CD4-positive, alpha-beta T cell treated with Interleukin-17A for 4 hours (primary cell): ENCODE measurements at regions not wholly inside any gene's neighbourhood (a gene's known extent, or its start where the extent isn't known, plus 50 kb on each side); places are given as distances from the start of the nearest gene placed in this dataset.

ENCODE experiments used
- DNase-seq: peaks from one replicate; pipeline ENCODE4 v3.0.0-alpha.2; 2020; ENCODE audit warnings: mixed read lengths

- DNase-seq: no peak
Measured at GRCh38 chr20:39431091-39431880, 469.1 kb downstream of the DHX35 start.

GRCh38 chr20:39429726-39430125, 467.6 kb downstream of the DHX35 start:
- no peak for DNase-seq

DNA sequence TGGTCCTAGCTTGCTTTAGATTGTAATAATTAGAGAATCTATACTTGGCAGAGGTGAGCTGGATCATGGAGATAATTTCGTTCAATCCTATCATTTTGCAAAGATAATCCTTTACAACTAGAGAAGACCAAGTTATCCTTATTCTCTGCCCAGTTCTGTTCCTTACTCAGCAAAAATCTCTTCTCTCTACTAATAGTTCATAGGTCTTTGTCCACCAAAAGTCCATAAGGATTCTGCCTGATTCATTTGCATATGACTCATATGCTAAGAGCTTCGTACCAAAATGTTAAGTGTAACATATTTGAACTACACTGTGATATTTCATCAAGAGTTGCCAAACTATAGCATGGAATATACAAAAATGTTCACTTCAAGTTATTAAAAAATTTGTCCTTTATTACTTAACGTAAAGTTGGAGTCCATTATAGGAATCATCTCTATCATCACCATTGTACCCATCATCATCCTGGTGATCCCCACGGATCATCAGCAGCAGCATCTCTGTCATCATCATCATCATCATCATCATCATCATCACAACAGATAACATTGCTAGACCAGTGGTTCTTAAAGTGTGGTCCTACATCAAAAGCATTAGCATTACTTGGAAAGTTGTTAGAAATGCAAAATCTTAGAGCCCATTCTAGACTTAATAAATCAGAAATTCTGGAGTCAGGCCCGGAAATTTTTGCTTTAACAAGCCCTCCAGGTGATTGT, 463.0 kb downstream of the DHX35 start:
- no peak for DNase-seq

- DNase-seq: no peak
Measured at GRCh38 chr20:39421571-39422105, 459.5 kb downstream of the DHX35 start.

- DNase-seq: no peak
Measured at GRCh38 chr20:39412091-39412490, 449.9 kb downstream of the DHX35 start.

GRCh38 chr20:39399463-39399862, 437.3 kb downstream of the DHX35 start:
- no peak for DNase-seq

- no peak for DNase-seq
Measured at GRCh38 chr20:39398656-39399055, 436.5 kb downstream of the DHX35 start.

DNA sequence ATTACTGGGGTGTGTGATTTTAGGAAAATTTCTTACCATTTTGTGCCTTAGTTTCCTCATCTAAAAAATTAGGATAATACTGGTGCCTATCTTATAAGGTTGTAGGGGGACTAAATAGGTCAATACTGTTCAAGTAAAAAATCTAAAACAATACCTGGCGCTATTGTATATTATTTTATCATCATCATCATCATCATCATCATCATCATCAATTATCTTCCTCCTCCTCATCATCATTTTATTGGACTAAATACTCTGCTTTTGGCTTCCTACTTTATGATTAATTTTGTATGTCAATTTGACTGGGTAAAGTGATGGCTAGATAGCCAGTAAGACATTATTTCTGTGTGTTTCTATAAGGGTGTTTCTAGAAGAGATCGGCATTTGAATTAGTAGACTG, 435.5 kb downstream of the DHX35 start:
- no peak for DNase-seq

GRCh38 chr20:39395478-39396291, 433.5 kb downstream of the DHX35 start:
- no peak for DNase-seq

- DNase-seq: no peak
Measured at GRCh38 chr20:39394461-39394860, 432.3 kb downstream of the DHX35 start.

GRCh38 chr20:39390186-39390585, 428.0 kb downstream of the DHX35 start:
- no peak for DNase-seq

DNA sequence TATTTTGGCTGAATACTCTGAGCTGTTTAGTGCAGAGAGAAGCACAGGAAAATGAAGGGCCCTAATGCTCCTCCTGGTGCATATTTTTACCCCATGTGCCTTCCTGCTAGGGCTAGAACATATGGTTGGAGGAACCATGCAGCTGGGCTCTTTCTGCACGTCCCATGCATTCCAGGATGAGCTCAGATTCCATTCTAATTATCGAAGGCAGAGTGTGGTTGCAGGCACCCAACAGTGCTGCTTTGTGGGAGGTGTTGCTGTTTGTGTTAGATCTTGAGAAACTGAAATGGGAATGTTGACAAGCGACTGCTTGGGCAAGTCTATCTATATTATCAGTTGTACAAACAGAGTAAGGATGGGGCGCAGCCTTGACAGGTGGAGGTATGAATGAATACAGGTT, 419.5 kb downstream of the DHX35 start:
- no peak for DNase-seq

DNA sequence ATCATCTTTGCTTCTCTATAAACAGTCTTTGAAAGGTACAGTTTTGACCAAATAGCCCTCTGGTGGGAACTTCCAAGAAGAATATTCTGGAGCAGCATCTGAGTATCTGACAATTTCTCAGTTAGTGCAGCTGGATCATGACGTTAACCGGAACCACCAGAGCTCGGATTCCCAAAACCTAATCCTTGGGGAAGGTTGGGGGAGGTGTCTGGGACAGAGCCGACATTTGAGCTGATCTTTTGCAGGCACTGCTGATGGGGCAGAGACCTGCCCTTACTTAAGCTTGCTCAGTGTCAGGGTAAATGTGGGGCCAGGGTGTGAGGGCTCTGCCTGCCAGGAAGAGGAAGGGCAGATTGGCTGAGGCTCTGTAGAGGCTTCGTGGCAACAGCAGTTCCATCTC, 416.6 kb downstream of the DHX35 start:
- DNase-seq: no peak

DNA sequence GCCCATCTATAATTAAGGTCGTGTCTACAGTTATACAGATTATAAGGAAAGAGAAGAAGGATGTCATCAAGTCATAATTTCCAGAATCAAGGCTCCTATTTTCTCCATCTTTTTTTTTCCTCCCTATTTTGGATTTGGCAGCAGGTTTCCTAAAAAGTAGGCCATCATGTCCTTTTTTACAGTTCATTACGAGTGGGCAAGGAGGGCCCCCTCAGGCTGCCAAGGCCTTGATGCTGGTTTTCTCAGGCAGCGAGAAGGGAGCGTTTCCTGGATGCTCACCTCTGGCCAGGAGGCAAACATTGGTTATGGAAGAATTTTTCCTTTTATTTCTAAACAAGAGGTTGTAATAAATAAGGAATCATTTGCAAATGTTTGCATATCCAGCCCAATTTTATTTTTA, 414.6 kb downstream of the DHX35 start:
- DNase-seq: no peak

DNA sequence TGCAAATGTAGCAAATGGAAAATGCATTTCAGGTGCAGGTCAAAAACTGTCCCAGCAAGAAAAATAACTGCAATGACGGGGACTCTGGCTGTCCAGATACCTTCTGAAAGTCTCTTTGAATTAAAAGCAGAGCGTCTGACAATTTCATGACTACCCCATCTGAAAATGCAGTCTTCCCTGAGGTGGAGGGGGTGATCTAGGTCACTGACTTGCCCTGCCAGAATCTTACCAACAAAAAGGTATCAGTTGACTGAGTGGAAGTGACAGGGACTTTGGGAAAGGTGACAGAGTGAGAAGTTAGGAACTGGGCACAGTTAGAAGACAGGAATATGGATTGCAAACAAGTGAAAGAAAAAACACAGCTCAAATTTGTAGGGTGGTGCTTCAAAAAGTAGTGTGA, 402.2 kb downstream of the DHX35 start:
- DNase-seq: no peak

GRCh38 chr20:39359981-39360620, 398.0 kb downstream of the DHX35 start:
- no peak for DNase-seq

GRCh38 chr20:39358052-39358451, 395.9 kb downstream of the DHX35 start:
- DNase-seq: no peak

DNA sequence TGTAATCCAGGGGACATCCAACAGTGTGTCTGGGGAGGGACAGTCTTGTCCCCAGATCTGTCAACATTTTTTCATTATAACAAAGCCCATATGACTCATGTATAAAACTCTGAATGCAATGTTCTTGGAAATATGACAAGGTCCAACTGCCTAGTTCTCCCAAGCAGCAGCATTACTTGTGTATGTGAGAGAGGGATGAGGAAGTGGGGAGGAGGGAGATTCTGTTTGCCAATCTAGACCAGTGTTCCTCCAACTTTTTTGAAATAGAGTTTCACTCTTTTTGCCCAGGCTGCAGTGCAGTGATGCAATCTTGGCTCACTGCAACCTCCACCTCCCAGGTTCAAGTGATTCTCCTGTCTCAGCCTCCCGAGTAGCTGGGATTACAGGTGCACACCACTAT, 394.8 kb downstream of the DHX35 start:
- no peak for DNase-seq

GRCh38 chr20:39349240-39349639, 387.1 kb downstream of the DHX35 start:
- no peak for DNase-seq

DNA sequence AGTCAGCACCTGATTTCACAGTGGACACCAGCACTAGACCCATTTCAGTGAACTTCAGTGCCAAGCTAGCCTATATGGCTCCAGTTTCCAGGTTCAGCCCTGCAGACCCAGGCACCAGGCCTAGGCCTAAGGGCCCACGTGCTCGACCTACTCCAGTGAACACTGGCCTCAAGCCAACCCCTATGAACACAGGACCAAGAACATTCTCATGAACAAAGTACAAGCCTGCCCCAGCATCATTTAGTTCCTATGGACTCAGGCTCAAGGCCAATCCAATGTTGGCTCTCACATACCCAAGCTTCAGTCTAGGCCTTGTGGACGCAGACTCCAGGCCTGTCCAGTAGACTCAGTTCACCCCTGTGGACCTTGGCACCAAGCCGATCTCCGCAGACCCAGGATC, 385.5 kb downstream of the DHX35 start:
- DNase-seq: no peak

DNA sequence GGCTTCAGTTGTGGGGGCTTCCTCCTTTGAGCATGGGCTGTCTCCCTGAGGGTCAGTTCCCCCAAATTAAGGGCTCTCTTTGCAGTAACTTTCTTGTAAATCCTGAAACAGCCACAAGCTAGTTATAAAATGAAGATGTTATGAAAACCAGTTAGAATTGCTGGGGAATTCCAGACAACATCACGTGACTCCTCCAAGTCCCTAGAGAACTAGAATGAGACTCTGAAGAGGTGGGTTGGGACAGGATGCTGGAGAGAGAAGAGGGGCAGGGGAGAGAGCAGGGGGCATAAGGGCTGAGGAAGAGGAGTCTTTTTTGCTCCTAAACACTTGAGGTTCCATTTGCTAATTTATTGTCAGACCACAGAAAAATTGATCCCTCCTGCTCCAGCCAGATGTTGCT, 380.3 kb downstream of the DHX35 start:
- DNase-seq: no peak

DNA sequence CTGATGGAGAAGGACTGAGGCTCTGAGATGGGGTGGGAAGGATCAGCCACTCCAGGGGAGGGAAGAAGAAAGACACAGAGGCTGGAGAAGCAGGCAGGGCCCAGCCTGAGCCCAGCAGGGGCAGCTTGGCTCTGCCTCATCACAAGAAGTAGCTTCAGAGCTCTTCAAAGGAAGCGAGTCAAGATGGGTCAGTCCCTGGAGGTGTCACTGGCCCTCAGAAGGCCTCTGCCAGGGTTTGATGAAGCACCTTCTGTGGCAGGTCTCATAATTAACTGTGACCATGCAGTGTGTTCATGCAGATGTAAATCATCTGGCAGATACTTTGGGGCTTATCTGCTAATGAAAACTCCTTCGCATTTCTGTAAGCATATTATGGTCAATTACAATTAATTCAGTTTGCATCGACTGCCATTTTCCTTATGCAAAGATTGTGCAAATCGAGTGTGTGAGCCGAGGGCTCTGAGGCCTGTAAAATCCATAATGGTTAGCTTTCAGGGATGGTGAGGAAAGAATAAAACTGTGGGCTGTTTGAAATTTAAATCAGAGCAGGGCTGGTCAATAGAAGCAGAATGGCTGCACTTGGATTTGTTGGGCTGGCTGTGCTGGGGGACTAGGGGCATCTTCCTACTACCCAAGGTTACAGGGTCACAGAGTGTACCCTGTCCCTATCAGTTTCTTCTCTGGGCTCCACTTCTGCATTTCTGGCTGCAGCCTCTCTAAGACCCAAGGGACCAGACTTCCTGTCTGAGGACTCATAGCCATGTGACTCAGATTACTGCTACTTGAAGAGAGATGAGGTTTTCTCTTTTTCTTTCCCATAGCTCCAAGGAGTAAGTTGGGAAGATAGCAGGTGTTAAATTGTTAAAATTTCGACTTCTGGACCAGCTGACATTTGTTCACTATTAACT, 376.6 kb downstream of the DHX35 start:
- no peak for DNase-seq
